ENCODE measurements at regions not wholly inside any gene's neighbourhood (a gene's known extent, or its start where the extent isn't known, plus 50 kb on each side); places are given as distances from the start of the nearest gene placed in this dataset.

DNA sequence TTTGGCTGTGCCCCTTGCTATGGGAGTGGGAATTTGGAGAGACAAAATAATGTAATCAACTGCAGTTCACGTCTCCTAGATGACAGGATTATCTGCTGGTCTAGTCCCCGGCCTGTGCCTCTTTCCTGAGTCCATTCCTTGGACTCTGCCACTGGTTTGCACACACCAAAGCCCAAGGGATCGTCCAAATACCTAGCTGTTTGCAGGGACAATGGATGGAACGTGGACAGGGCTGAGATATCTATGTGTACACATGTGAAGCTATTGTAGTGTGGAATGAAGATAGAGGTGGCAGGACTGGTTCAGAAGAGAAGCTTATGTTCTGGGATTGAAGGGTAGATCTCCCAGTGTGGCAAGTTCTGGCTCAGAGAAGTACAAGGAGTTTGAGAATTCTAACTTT, 198.3 kb upstream of the PITX2 start:
- dilution Hi-C loops (cut with MboI; ENCODE audit: extremely low pct_ligation_motif_present, low sequenced_read_pairs): no loop called here
- H3K9me3 ChIP-seq (ENCODE audit: control insufficient read depth, low read depth, low read length): no peaks in the 10 kb centered on the region

GRCh38 chr4:110823251-110823650, 200.4 kb upstream of the PITX2 start:
- Histone ChIP-seq H3K9me3 (ENCODE audit: control insufficient read depth, low read depth, low read length) (no peaks in the 10 kb centered on the region), H3K4me3 (ENCODE audit: control insufficient read depth in 2 of 3, extremely low read depth in 1 of 3, insufficient read depth in 2 of 3, low read depth in 1 of 3, low read length in 3 of 3) (no peak overlapping the region), H3K79me2 (ENCODE audit: control insufficient read depth, insufficient read depth, low read length) (no peaks in the 10 kb centered on the region), H3K36me3 (ENCODE audit: control insufficient read depth in 2 of 2, extremely low read depth in 1 of 2, insufficient read depth in 2 of 2, low read length in 2 of 2) (no peaks in the 10 kb centered on the region), H3K27ac (ENCODE audit: control insufficient read depth, insufficient read depth, low read length) (no peak overlapping the region), H2AFZ (ENCODE audit: control insufficient read depth, low read length) (no peak overlapping the region), H4K20me1 (ENCODE audit: control insufficient read depth, extremely low read depth, insufficient read depth, low read length) (no peaks in the 10 kb centered on the region), H3K9ac (ENCODE audit: control insufficient read depth, extremely low read depth, insufficient read depth, low read length) (no peak overlapping the region), H3K4me1 (ENCODE audit: control insufficient read depth, extremely low read depth, insufficient read depth, low read length) (no peaks in the 10 kb centered on the region), H3K9me1 (ENCODE audit: control insufficient read depth, extremely low read depth, insufficient read depth, low read length) (no peaks in the 10 kb centered on the region), H3K4me2 (ENCODE audit: control insufficient read depth, extremely low read depth, insufficient read depth, low read depth, low read length) (no peak overlapping the region), H3K27me3 (ENCODE audit: control insufficient read depth, extremely low read depth, insufficient read depth, low read length) (no peaks in the 10 kb centered on the region)
- DNase-seq (ENCODE audit: low read depth, low spot score) (no peak), FAIRE-seq (no peak)
- dilution Hi-C loops (cut with MboI; ENCODE audit: extremely low pct_ligation_motif_present, low sequenced_read_pairs): no loop called here
- no peak for TF ChIP-seq EZH2 (IDR thresholded peaks at IDR 0.05; ENCODE audit: low read length)
- TF ChIP-seq, protein P1, sequence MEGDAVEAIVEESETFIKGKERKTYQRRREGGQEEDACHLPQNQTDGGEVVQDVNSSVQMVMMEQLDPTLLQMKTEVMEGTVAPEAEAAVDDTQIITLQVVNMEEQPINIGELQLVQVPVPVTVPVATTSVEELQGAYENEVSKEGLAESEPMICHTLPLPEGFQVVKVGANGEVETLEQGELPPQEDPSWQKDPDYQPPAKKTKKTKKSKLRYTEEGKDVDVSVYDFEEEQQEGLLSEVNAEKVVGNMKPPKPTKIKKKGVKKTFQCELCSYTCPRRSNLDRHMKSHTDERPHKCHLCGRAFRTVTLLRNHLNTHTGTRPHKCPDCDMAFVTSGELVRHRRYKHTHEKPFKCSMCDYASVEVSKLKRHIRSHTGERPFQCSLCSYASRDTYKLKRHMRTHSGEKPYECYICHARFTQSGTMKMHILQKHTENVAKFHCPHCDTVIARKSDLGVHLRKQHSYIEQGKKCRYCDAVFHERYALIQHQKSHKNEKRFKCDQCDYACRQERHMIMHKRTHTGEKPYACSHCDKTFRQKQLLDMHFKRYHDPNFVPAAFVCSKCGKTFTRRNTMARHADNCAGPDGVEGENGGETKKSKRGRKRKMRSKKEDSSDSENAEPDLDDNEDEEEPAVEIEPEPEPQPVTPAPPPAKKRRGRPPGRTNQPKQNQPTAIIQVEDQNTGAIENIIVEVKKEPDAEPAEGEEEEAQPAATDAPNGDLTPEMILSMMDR (optimal IDR thresholded peaks at IDR 0.05 in 1 of 3, IDR thresholded peaks at IDR 0.05 in 1 of 3, conservative IDR thresholded peaks at IDR 0.05 in 1 of 3; ENCODE audit: extremely low read depth in 1 of 3, insufficient read depth in 2 of 3, low read length in 3 of 3): no peak

More for the DNA sequence above, 198.3 kb upstream of the PITX2 start:
- H3K27me3 ChIP-seq (ENCODE audit: control insufficient read depth, extremely low read depth, insufficient read depth, low read length): no peaks in the 10 kb centered on the region
- no peak overlapping the region for H2AFZ ChIP-seq (ENCODE audit: control insufficient read depth, low read length)
- H3K4me3 ChIP-seq (ENCODE audit: control insufficient read depth in 2 of 3, extremely low read depth in 1 of 3, insufficient read depth in 2 of 3, low read depth in 1 of 3, low read length in 3 of 3): no peak overlapping the region
- H3K9me1 ChIP-seq (ENCODE audit: control insufficient read depth, extremely low read depth, insufficient read depth, low read length): no peaks in the 10 kb centered on the region
- TF ChIP-seq, protein P1 (optimal IDR thresholded peaks at IDR 0.05 in 1 of 3, IDR thresholded peaks at IDR 0.05 in 1 of 3, conservative IDR thresholded peaks at IDR 0.05 in 1 of 3; ENCODE audit: extremely low read depth in 1 of 3, insufficient read depth in 2 of 3, low read length in 3 of 3): no peak
- TF ChIP-seq EZH2 (IDR thresholded peaks at IDR 0.05; ENCODE audit: low read length): no peak
- no peaks in the 10 kb centered on the region for H4K20me1 ChIP-seq (ENCODE audit: control insufficient read depth, extremely low read depth, insufficient read depth, low read length)
- no peaks in the 10 kb centered on the region for H3K4me1 ChIP-seq (ENCODE audit: control insufficient read depth, extremely low read depth, insufficient read depth, low read length)
- no peak overlapping the region for H3K4me2 ChIP-seq (ENCODE audit: control insufficient read depth, extremely low read depth, insufficient read depth, low read depth, low read length)
- no peak overlapping the region for H3K9ac ChIP-seq (ENCODE audit: control insufficient read depth, extremely low read depth, insufficient read depth, low read length)
- FAIRE-seq (no peak), DNase-seq (ENCODE audit: low read depth, low spot score) (no peak)
- H3K79me2 ChIP-seq (ENCODE audit: control insufficient read depth, insufficient read depth, low read length): no peaks in the 10 kb centered on the region
- H3K36me3 ChIP-seq (ENCODE audit: control insufficient read depth in 2 of 2, extremely low read depth in 1 of 2, insufficient read depth in 2 of 2, low read length in 2 of 2): no peaks in the 10 kb centered on the region
- no peak overlapping the region for H3K27ac ChIP-seq (ENCODE audit: control insufficient read depth, insufficient read depth, low read length)

Measured in keratinocyte (primary cell).